CD14-positive monocyte (primary cell): ENCODE measurements at regions not wholly inside any gene's neighbourhood (a gene's known extent, or its start where the extent isn't known, plus 50 kb on each side); places are given as distances from the start of the nearest gene placed in this dataset.

ENCODE experiments used
- DNase-seq, 3 donors: peaks; one replicate each; pipeline ENCODE4 v3.0.0-alpha.2; 2011 to 2022
- H2AFZ ChIP-seq: 2 replicates; pipeline ENCODE4 v1.6.0; 2012; ENCODE audit warnings: mild to moderate bottlenecking, low read depth, low read length, inconsistent platforms; ENCODE audit not compliant: insufficient read depth, poor library complexity, severe bottlenecking
- H3K27ac ChIP-seq, 2 donors: 1 replicate in 1 of 2; 2 replicates in 1 of 2; pipeline ENCODE4 v1.5.1; 2012 to 2013; ENCODE audit warnings: low read length in 2 of 2, control low read depth in 1 of 2, inconsistent platforms in 1 of 2, low read depth in 1 of 2, mild to moderate bottlenecking in 1 of 2
- H3K27me3 ChIP-seq, 2 donors: one replicate each; pipeline versions ENCODE4 v1.6.0 to v1.6.1; 2011 to 2013; ENCODE audit warnings: low read length in 2 of 2; ENCODE audit not compliant: control insufficient read depth in 2 of 2, insufficient read depth in 2 of 2
- H3K36me3 ChIP-seq, 2 donors: replicated peaks in 1 of 2; 1 replicate in 1 of 2; 2 replicates in 1 of 2; pipeline versions ENCODE4 v1.5.1 to v1.6.1; 2012 to 2013; ENCODE audit warnings: low read length in 2 of 2, control low read depth in 1 of 2, inconsistent platforms in 1 of 2, mild to moderate bottlenecking in 1 of 2; ENCODE audit not compliant: insufficient read depth in 2 of 2, control insufficient read depth in 1 of 2
- H3K4me1 ChIP-seq, 2 donors: 1 replicate in 1 of 2; 2 replicates in 1 of 2; pipeline versions ENCODE4 v1.5.1 to v1.6.1; 2012 to 2013; ENCODE audit warnings: low read length in 2 of 2, control low read depth in 1 of 2, inconsistent platforms in 1 of 2, mild to moderate bottlenecking in 1 of 2, moderate library complexity in 1 of 2; ENCODE audit not compliant: insufficient read depth in 2 of 2, control insufficient read depth in 1 of 2
- H3K4me2 ChIP-seq: replicated peaks from 2 replicates; pipeline ENCODE3; 2012; ENCODE audit warnings: low read length, moderate library complexity, mild to moderate bottlenecking; ENCODE audit not compliant: poor library complexity, severe bottlenecking; ENCODE audit errors: extremely low read depth
- H3K4me3 ChIP-seq, 3 experiments: fragments of 200-600 bp in 1 of 3; sonication (generic) in 1 of 3; replicated peaks in 1 of 3; 1 replicate in 2 of 3; 2 replicates in 1 of 3; pipeline ENCODE4 v1.5.1; 2011 to 2013; ENCODE audit warnings: low read length in 3 of 3, mild to moderate bottlenecking in 3 of 3, control low read depth in 2 of 3, low read depth in 2 of 3, inconsistent platforms in 1 of 3, moderate library complexity in 1 of 3
- H3K79me2 ChIP-seq: 2 replicates; pipeline ENCODE4 v1.6.0; 2012; ENCODE audit warnings: mild to moderate bottlenecking, control low read depth, inconsistent platforms, low read length, moderate library complexity; ENCODE audit not compliant: insufficient read depth
- H3K9ac ChIP-seq: 2 replicates; pipeline ENCODE4 v1.6.0; 2017; ENCODE audit warnings: low read length, mild to moderate bottlenecking; ENCODE audit not compliant: insufficient read depth, poor library complexity, severe bottlenecking
- H3K9me3 ChIP-seq, 2 donors: replicated peaks in 1 of 2; 1 replicate in 1 of 2; 2 replicates in 1 of 2; pipeline versions ENCODE4 v1.5.1 to v1.6.1; 2012 to 2013; ENCODE audit warnings: low read length in 2 of 2, control low read depth in 1 of 2; ENCODE audit not compliant: control insufficient read depth in 1 of 2, insufficient read depth in 1 of 2
- H4K20me1 ChIP-seq: 2 replicates; pipeline ENCODE4 v1.6.0; 2012; ENCODE audit warnings: mild to moderate bottlenecking, low read length, control low read depth, moderate library complexity; ENCODE audit not compliant: insufficient read depth
- H3K27ac Mint-ChIP-seq, 7 donors: one replicate each; pipeline ENCODE4 v1.8.0; 2020; ENCODE audit warnings: mild to moderate bottlenecking in 7 of 7, mixed read lengths in 7 of 7, moderate library complexity in 6 of 7, inconsistent platforms in 2 of 7
- H3K27me3 Mint-ChIP-seq, 3 donors: one replicate each; pipeline ENCODE4 v1.8.0; 2021 to 2022; ENCODE audit warnings: low read depth in 3 of 3, mild to moderate bottlenecking in 3 of 3, mixed read lengths in 3 of 3, moderate library complexity in 3 of 3, inconsistent platforms in 1 of 3
- H3K36me3 Mint-ChIP-seq, 2 donors: one replicate each; pipeline ENCODE4 v1.8.0; 2020; ENCODE audit warnings: mixed read lengths in 2 of 2, inconsistent platforms in 1 of 2, mild to moderate bottlenecking in 1 of 2
- H3K4me1 Mint-ChIP-seq: one replicate; pipeline ENCODE4 v1.8.0; 2020; ENCODE audit warnings: mild to moderate bottlenecking, mixed read lengths
- H3K4me3 Mint-ChIP-seq, 2 donors: one replicate each; pipeline ENCODE4 v1.8.0; 2020; ENCODE audit warnings: mild to moderate bottlenecking in 2 of 2, mixed read lengths in 2 of 2, moderate library complexity in 1 of 2
- H3K9me3 Mint-ChIP-seq, 7 donors: one replicate each; pipeline ENCODE4 v1.8.0; 2020 to 2022; ENCODE audit warnings: mixed read lengths in 7 of 7, mild to moderate bottlenecking in 6 of 7, moderate library complexity in 6 of 7, inconsistent platforms in 2 of 7
- CTCF ChIP-seq: fragments of 200-600 bp; IDR thresholded peaks from one replicate; pipeline ENCODE4 v1.8.0; 2022; ENCODE audit warnings: antibody characterized with exemption, mild to moderate bottlenecking
- WGBS: methylation state at CpG from one replicate; pipeline ENCODE4 v1.1.5; 2013; ENCODE audit warnings: missing lambda C conversion rate; ENCODE audit not compliant: insufficient coverage; 5-methylcytosine and 5-hydroxymethylcytosine counted together
- intact Hi-C, 2 donors: fragments of 100-400 bp; cut with micrococcal nuclease; formaldehyde crosslinking; loops; one replicate each; pipeline versions ENCODE4 v1.15.0 to v1.15.1; 2023

DNA sequence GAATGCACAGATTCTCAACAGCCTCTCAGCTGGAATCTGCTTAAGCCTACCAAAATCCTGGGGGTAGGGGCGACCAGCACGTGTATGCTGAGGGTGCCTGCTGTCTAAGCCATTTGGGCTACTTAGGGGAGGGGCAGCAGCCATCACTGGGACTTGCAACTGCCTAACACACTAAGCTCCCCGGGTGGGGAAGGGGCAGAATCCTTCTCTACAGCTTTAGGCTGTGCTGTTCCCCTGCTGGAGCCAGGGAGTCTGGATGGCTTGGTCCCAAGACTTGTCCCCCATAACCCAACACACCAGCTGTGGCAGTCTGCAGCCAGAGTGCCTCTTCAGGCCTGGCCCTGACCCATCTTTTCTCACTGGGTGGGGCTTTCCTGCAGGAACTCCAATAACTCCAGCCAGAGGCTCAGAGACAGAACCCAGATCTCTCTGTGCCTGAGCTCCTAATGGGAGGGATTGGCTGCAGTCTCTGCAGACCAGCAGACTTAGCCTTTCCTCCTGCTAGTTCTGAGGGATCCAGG, 305.4 kb upstream of the RND3 start:
- Histone ChIP-seq H3K9me3 (peaks cover 7 to 10% of the 10 kb centered on the region in 2 donors), H3K27ac (no peak overlapping the region), H3K79me2 (no peaks in the 10 kb centered on the region), H2AFZ (no peak overlapping the region), H3K27me3 (no peaks in the 10 kb centered on the region), H3K4me1 (no peaks in the 10 kb centered on the region), H3K4me3 (no peak overlapping the region), H4K20me1 (no peaks in the 10 kb centered on the region), H3K9ac (no peak overlapping the region), H3K36me3 (no peaks in the 10 kb centered on the region), H3K4me2 (no peak overlapping the region)
- Mint-ChIP-seq H3K36me3 (no peaks in the 10 kb centered on the region), H3K9me3 (peaks cover 6 to 16% (median 10%) of the 10 kb centered on the region in 7 donors), H3K27me3 (peaks cover 0 to 4% (median 3%) of the 10 kb centered on the region in 3 donors), H3K27ac (peak overlapping the region in 1 of 7 donors; percentile 26), H3K4me1 (no peaks in the 10 kb centered on the region), H3K4me3 (no peak overlapping the region)
- DNase-seq: no peak
- intact Hi-C loops: no loop called here
- no peak for TF ChIP-seq CTCF
- WGBS: 100% methylated on average over 1 of the region's 3 CpGs

DNA sequence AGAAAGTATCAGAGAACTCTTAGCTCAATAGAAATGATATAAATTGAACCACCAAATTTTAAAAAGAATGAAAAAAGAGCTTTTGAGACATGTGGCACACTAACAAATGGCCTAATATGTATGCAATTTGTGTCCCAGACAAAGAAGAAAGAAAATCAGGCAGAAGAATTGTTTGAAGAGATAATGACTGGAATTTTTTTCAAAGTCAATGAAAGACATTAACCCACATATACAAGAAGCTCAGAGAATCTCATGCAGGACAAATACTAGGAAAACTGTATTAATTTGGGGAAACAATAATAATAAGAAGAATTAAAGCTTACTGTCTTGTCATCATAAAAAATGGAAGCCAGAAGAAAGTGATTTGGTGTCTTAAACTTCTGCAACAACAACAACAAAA, 304.1 kb upstream of the RND3 start:
- Mint-ChIP-seq H3K36me3 (no peaks in the 10 kb centered on the region), H3K9me3 (peaks cover 8 to 18% (median 10%) of the 10 kb centered on the region in 7 donors), H3K4me3 (no peak overlapping the region), H3K27ac (no peak overlapping the region), H3K27me3 (peaks cover 0 to 3% (median 2%) of the 10 kb centered on the region in 3 donors), H3K4me1 (no peaks in the 10 kb centered on the region)
- no peak for DNase-seq
- no peak overlapping the region for H3K27ac ChIP-seq
- intact Hi-C loops: no loop called here
- TF ChIP-seq CTCF: no peak
- no peak overlapping the region for H3K4me2 ChIP-seq
- no peak overlapping the region for H3K9ac ChIP-seq
- no peak overlapping the region for H2AFZ ChIP-seq
- no peak overlapping the region for H3K4me3 ChIP-seq
- no peaks in the 10 kb centered on the region for H3K4me1 ChIP-seq
- no peaks in the 10 kb centered on the region for H3K27me3 ChIP-seq
- H3K36me3 ChIP-seq: no peaks in the 10 kb centered on the region
- H4K20me1 ChIP-seq: no peaks in the 10 kb centered on the region
- H3K79me2 ChIP-seq: no peaks in the 10 kb centered on the region
- peaks cover 7 to 10% of the 10 kb centered on the region in 2 donors for H3K9me3 ChIP-seq
